ENCODE measurements at regions not wholly inside any gene's neighbourhood (a gene's known extent, or its start where the extent isn't known, plus 50 kb on each side); places are given as distances from the start of the nearest gene placed in this dataset.

GRCh38 chr7:31284106-31284505 lies 56.4 kb downstream of the NEUROD6 start:
- DNase-seq (ENCODE audit: low read depth in 4 of 4, low spot score in 2 of 4): no peak

- no peak for DNase-seq (ENCODE audit: low read depth in 4 of 4, low spot score in 2 of 4)
These were observed 68.7 kb downstream of the NEUROD6 start for GRCh38 chr7:31271641-31272405.

GRCh38 chr7:31267486-31267885 lies 73.0 kb downstream of the NEUROD6 start:
- no peak for DNase-seq (ENCODE audit: low read depth in 4 of 4, low spot score in 2 of 4)

DNA sequence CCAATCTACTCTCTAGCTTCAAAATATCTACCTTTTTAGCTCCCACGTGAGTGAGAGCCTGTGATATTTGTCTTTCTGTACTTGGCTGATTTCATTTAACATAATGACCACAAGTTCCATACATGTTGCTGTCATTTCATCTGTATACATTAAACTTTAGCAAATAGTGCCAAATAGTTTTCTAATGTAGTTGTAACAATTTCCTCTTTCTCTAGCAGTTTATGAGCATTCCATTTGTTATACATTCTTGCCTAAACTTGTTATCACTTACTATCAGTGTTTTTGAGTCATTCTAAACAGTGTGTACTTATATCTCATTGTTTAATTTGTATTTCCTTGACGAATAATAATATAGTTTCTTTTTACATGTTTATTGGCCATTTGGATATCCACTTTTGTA lies 77.2 kb downstream of the NEUROD6 start:
- DNase-seq (ENCODE audit: low read depth in 4 of 4, low spot score in 2 of 4): no peak

GRCh38 chr7:31261341-31261740 lies 79.2 kb downstream of the NEUROD6 start:
- DNase-seq (ENCODE audit: low read depth in 4 of 4, low spot score in 2 of 4): no peak

DNA sequence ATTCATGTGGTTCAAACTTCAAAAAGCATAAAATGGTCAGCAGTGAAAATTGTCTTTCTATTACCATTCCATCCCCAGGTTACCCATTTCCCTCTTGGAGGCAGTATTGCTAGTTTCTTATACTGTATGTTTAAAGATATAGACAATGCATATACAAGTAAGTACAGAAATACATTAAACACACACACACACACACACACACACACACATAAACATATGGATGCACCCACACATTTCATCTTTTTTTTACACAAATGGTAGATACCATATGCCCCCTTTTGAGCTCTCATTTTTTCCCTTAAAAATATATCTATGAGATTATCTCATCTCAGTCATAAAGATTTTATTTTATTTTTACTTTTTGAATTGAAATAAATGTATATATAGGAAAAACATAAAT lies 79.7 kb downstream of the NEUROD6 start:
- DNase-seq (ENCODE audit: low read depth in 4 of 4, low spot score in 2 of 4): no peak

- DNase-seq (ENCODE audit: low read depth in 4 of 4, low spot score in 2 of 4): no peak
These were observed 82.1 kb downstream of the NEUROD6 start for GRCh38 chr7:31258391-31258790.

DNA sequence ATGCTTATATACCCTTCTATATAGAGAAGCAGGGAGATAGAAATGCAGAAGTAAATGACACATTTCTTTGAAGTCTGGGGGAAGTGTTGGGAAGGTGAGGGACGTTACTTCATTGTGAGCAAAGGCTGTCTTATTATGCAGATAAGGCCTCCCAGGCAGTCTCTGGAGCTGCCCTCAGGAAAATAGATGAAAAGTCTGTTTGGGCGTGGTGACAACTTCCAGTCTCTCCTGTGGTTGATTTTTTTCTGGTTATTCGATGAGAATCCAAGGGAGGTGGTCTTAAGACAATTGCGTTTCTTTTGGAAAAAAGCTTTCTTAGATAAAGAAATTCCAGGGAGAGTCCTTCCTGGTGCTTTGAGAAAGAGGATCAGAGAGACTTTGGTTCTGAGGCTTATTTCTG lies 84.0 kb downstream of the NEUROD6 start:
- DNase-seq (ENCODE audit: low read depth in 4 of 4, low spot score in 2 of 4): no peak

- no peak for DNase-seq (ENCODE audit: low read depth in 4 of 4, low spot score in 2 of 4)
These were observed 85.6 kb downstream of the NEUROD6 start for GRCh38 chr7:31254926-31255325.

GRCh38 chr7:31253532-31253931 lies 87.0 kb downstream of the NEUROD6 start:
- DNase-seq (ENCODE audit: low read depth in 4 of 4, low spot score in 2 of 4): no peak

GRCh38 chr7:31251441-31251840 lies 89.1 kb downstream of the NEUROD6 start:
- DNase-seq (ENCODE audit: low read depth in 4 of 4, low spot score in 2 of 4): no peak

- no peak for DNase-seq (ENCODE audit: low read depth in 4 of 4, low spot score in 2 of 4)
These were observed 90.9 kb downstream of the NEUROD6 start for GRCh38 chr7:31249671-31250070.

GRCh38 chr7:31236868-31237267 lies 103.7 kb downstream of the NEUROD6 start:
- no peak for DNase-seq (ENCODE audit: low read depth in 4 of 4, low spot score in 2 of 4)

- no peak for DNase-seq (ENCODE audit: low read depth in 4 of 4, low spot score in 2 of 4)
These were observed 105.5 kb downstream of the NEUROD6 start for GRCh38 chr7:31234836-31235605.

- DNase-seq (ENCODE audit: low read depth in 4 of 4, low spot score in 2 of 4): no peak
These were observed 111.6 kb downstream of the NEUROD6 start for GRCh38 chr7:31228957-31229356.

GRCh38 chr7:31214751-31215150 lies 125.8 kb downstream of the NEUROD6 start:
- DNase-seq (ENCODE audit: low read depth in 4 of 4, low spot score in 2 of 4): no peak

DNA sequence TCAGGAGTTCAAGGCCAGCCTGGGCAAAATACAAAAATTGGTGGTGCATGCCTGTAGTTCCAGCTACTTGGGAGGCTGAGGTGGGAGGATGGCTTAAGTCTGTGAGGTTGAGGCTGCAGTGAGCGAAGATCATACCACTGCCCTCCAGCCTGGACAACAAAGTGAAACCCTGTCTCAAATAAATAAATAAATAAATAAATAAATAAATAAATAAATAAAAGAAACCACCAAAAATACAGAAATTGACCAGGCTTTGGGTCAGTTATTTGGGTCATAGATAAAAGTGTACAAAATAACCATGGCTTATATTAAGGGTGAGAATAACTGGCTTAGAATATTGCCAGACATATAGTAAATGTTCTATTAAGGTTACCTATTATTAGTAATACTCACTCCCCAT lies 129.2 kb downstream of the NEUROD6 start:
- DNase-seq (ENCODE audit: low read depth in 4 of 4, low spot score in 2 of 4): no peak

GRCh38 chr7:31204071-31204470 lies 136.5 kb downstream of the NEUROD6 start:
- DNase-seq (ENCODE audit: low read depth in 4 of 4, low spot score in 2 of 4): no peak

GRCh38 chr7:31203551-31203950 lies 137.0 kb downstream of the NEUROD6 start:
- DNase-seq (ENCODE audit: low read depth in 4 of 4, low spot score in 2 of 4): no peak

DNA sequence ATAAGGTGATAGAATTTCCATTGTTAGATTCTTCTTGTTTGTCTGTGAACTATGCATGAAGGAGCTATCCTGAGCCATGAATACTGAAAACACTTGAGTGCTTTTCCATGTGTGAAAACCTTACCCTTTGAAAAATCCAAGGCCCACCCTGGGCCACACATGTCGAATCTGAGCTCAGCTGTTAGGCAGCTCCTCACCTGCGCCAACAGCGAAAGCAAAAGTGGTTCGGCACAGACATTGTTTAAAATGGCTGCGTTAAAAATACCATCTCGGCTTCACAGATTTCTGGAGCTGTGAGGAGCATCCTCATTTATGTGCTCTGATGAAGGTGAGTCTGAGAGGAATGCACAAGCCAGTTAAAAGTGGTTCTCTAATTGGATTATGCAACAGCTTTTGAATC lies 137.7 kb downstream of the NEUROD6 start:
- DNase-seq (ENCODE audit: low read depth in 4 of 4, low spot score in 2 of 4): no peak

GRCh38 chr7:31192986-31193385 lies 140.9 kb downstream of the ADCYAP1R1 start:
- DNase-seq (ENCODE audit: low read depth in 4 of 4, low spot score in 2 of 4): peak; percentile 32 to 60 (median 42)

DNA sequence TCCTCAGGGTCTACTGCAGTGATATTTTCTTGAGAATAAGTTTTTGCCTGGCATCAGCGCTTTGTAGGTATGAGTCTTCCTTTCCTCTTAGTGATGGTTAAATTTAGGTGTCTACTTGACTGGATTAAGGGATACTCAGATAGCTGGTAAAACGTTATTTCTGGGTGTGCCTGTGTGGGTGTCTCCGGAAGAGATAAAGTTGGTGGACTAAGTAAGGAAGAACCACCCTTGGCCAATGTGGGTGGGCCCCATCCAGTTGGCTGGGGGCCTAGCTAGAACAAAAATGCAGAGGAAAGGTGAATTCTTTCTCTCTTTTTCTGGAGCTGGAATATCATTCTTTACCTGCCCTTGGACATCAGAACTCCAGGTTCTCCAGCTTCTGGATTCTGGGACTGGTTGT lies 138.8 kb downstream of the ADCYAP1R1 start:
- DNase-seq (ENCODE audit: low read depth in 4 of 4, low spot score in 2 of 4): no peak

All from left renal cortex interstitium (tissue), 4 donors.